ENCODE measurements at regions not wholly inside any gene's neighbourhood (a gene's known extent, or its start where the extent isn't known, plus 50 kb on each side); places are given as distances from the start of the nearest gene placed in this dataset.

DNA sequence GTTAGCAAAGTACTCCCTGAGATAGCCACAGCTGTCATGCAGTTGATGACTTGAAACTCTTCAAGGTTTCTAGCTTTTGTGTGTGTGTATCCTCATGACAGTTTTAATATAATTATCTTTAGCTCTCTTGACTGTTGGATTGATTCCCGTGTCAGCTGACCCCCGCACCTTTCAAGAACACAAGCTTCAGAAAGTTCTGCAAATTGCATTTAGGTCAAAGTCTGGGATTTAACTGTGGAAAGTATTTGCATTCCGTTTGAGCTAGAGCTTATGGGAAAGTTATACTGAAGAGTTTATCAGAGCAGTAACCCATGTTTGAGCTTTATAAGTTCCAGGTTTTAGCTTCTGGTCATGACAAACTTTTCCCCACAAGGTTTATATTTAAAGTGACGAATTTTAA is 380.1 kb upstream of the CHRM3 start:
- intact Hi-C loops (cut with micrococcal nuclease) (no loop called here), in situ Hi-C loops (cut with MboI) (no loop called here)
- no peaks in the 10 kb centered on the region for H3K27me3 ChIP-seq (ENCODE audit: control insufficient read depth in 2 of 2, insufficient read depth in 2 of 2, low read length in 2 of 2)
- H2AFZ ChIP-seq (ENCODE audit: low read depth, low read length): no peak overlapping the region
- H3K4me1 ChIP-seq (replicated peaks in 1 of 2; ENCODE audit: control insufficient read depth in 2 of 2, insufficient read depth in 2 of 2, low read length in 2 of 2): no peaks in the 10 kb centered on the region
- H3K36me3 ChIP-seq (ENCODE audit: control insufficient read depth, insufficient read depth, low read length): no peaks in the 10 kb centered on the region
- ChIA-PET CTCF (ENCODE audit: low intra/inter-chr PET ratio) (interaction anchor here (0.6 kb wide), 1 partner anchor 821 kb away, joined by 3 read pairs; no protein-coding TSS in a partner anchor), POLR2A (no interaction called here)
- H3K27ac ChIP-seq (ENCODE audit: extremely low read depth, low read depth, low read length): no peak overlapping the region
- H3K9me3 ChIP-seq (replicated peaks; ENCODE audit: control insufficient read depth, insufficient read depth, low read depth, low read length): 0 out of 2 replicates have a peak, but pooled peaks cover 1% of the 10 kb centered on the region
- H3K4me3 ChIP-seq: no peak overlapping the region
- H3K9ac ChIP-seq (ENCODE audit: insufficient read depth in 1 of 2, low read depth in 2 of 2, low read length in 2 of 2): no peak overlapping the region
- H3K79me2 ChIP-seq (ENCODE audit: control insufficient read depth, insufficient read depth, low read length): no peaks in the 10 kb centered on the region
- BruUV-seq (replicated peaks): no TSS peak
- ATAC-seq (no peak), FAIRE-seq (no peak), DNase-seq (ENCODE audit: extremely low read depth in 1 of 4, low spot score in 3 of 4) (no peak)
- no peaks in the 10 kb centered on the region for H4K20me1 ChIP-seq (replicated peaks; ENCODE audit: control insufficient read depth, insufficient read depth, low read length)
- H3K4me2 ChIP-seq (ENCODE audit: insufficient read depth, low read length): no peak overlapping the region
- WGBS (ENCODE audit: insufficient coverage, low coverage, missing lambda C conversion rate): 0% methylated on average over 4 of the region's 4 CpGs
- H3K9me1 ChIP-seq (ENCODE audit: control insufficient read depth, insufficient read depth, low read length): no peaks in the 10 kb centered on the region
- TF ChIP-seq, protein P1, sequence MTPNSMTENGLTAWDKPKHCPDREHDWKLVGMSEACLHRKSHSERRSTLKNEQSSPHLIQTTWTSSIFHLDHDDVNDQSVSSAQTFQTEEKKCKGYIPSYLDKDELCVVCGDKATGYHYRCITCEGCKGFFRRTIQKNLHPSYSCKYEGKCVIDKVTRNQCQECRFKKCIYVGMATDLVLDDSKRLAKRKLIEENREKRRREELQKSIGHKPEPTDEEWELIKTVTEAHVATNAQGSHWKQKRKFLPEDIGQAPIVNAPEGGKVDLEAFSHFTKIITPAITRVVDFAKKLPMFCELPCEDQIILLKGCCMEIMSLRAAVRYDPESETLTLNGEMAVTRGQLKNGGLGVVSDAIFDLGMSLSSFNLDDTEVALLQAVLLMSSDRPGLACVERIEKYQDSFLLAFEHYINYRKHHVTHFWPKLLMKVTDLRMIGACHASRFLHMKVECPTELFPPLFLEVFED (CRISPR knock-in tag; conservative IDR thresholded peaks at IDR 0.05): no peak
- TF ChIP-seq ZFP36 (IDR thresholded peaks at IDR 0.05; ENCODE audit: low read depth, low read length, partially characterized antibody) (no peak), JUN (IDR thresholded peaks at IDR 0.05; ENCODE audit: borderline replicate concordance, low read depth, low read length) (no peak), JUN (CRISPR knock-in tag; IDR thresholded peaks at IDR 0.05; ENCODE audit: borderline replicate concordance) (no peak), ILK (tag; IDR thresholded peaks at IDR 0.05; ENCODE audit: borderline replicate concordance, low read depth) (no peak), POLR3A (IDR thresholded peaks at IDR 0.05; ENCODE audit: borderline replicate concordance, extremely low read depth, insufficient read depth, insufficient read length) (no peak), MCM2 (IDR thresholded peaks at IDR 0.05; ENCODE audit: low read depth) (no peak), ZNF41 (CRISPR knock-in tag; conservative IDR thresholded peaks at IDR 0.05) (no peak), ZSCAN29 (IDR thresholded peaks at IDR 0.05) (no peak), RBFOX2 (IDR thresholded peaks at IDR 0.05; ENCODE audit: low read depth, low read length) (no peak), ZNF263 (CRISPR knock-in tag; IDR thresholded peaks at IDR 0.05; ENCODE audit: borderline replicate concordance) (no peak), U2AF2 (optimal IDR thresholded peaks at IDR 0.05; ENCODE audit: low read depth, low read length) (no peak), BRD9 (IDR thresholded peaks at IDR 0.05; ENCODE audit: low read depth, partially characterized antibody) (no peak), ZNF140 (CRISPR knock-in tag; IDR thresholded peaks at IDR 0.05) (no peak), RBM22 (IDR thresholded peaks at IDR 0.05; ENCODE audit: low read depth, low read length, poor library complexity, severe bottlenecking) (no peak)
- TF ChIP-seq, protein P2, sequence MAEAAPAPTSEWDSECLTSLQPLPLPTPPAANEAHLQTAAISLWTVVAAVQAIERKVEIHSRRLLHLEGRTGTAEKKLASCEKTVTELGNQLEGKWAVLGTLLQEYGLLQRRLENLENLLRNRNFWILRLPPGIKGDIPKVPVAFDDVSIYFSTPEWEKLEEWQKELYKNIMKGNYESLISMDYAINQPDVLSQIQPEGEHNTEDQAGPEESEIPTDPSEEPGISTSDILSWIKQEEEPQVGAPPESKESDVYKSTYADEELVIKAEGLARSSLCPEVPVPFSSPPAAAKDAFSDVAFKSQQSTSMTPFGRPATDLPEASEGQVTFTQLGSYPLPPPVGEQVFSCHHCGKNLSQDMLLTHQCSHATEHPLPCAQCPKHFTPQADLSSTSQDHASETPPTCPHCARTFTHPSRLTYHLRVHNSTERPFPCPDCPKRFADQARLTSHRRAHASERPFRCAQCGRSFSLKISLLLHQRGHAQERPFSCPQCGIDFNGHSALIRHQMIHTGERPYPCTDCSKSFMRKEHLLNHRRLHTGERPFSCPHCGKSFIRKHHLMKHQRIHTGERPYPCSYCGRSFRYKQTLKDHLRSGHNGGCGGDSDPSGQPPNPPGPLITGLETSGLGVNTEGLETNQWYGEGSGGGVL (CRISPR knock-in tag; IDR thresholded peaks at IDR 0.05): no peak
- TF ChIP-seq, protein P3, sequence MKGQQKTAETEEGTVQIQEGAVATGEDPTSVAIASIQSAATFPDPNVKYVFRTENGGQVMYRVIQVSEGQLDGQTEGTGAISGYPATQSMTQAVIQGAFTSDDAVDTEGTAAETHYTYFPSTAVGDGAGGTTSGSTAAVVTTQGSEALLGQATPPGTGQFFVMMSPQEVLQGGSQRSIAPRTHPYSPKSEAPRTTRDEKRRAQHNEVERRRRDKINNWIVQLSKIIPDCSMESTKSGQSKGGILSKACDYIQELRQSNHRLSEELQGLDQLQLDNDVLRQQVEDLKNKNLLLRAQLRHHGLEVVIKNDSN (CRISPR knock-in tag; IDR thresholded peaks at IDR 0.05): no peak
- TF ChIP-seq, protein P4, sequence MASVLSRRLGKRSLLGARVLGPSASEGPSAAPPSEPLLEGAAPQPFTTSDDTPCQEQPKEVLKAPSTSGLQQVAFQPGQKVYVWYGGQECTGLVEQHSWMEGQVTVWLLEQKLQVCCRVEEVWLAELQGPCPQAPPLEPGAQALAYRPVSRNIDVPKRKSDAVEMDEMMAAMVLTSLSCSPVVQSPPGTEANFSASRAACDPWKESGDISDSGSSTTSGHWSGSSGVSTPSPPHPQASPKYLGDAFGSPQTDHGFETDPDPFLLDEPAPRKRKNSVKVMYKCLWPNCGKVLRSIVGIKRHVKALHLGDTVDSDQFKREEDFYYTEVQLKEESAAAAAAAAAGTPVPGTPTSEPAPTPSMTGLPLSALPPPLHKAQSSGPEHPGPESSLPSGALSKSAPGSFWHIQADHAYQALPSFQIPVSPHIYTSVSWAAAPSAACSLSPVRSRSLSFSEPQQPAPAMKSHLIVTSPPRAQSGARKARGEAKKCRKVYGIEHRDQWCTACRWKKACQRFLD (CRISPR knock-in tag; IDR thresholded peaks at IDR 0.05): no peak
- TF ChIP-seq, protein P5, sequence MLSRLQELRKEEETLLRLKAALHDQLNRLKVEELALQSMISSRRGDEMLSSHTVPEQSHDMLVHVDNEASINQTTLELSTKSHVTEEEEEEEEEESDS (CRISPR knock-in tag; IDR thresholded peaks at IDR 0.05): no peak

All from K562 (cell line).